ENCODE measurements at regions not wholly inside any gene's neighbourhood (a gene's known extent, or its start where the extent isn't known, plus 50 kb on each side); places are given as distances from the start of the nearest gene placed in this dataset.

- DNase-seq (ENCODE audit: low spot score), result peak; percentile 4
Observed at GRCh38 chr2:138846216-138846821, 66.1 kb upstream of the NXPH2 start.

GRCh38 chr2:138842341-138842740 is 62.2 kb upstream of the NXPH2 start:
- no peak for DNase-seq (ENCODE audit: low spot score)

- no peak for DNase-seq (ENCODE audit: low spot score)
Observed at GRCh38 chr2:138841459-138841858, 61.3 kb upstream of the NXPH2 start.

GRCh38 chr2:138838851-138839620 is 58.8 kb upstream of the NXPH2 start:
- DNase-seq (ENCODE audit: low spot score), result no peak

GRCh38 chr2:138831691-138832090 is 51.5 kb upstream of the NXPH2 start:
- no peak for DNase-seq (ENCODE audit: low spot score)

GRCh38 chr2:138831154-138831553 is 51.0 kb upstream of the NXPH2 start:
- no peak for DNase-seq (ENCODE audit: low spot score)

GRCh38 chr2:138830547-138830946 is 50.4 kb upstream of the NXPH2 start:
- no peak for DNase-seq (ENCODE audit: low spot score)

Measured in hepatic stellate cell (primary cell).